GM21576 (cell line): ENCODE measurements at regions not wholly inside any gene's neighbourhood (a gene's known extent, or its start where the extent isn't known, plus 50 kb on each side); places are given as distances from the start of the nearest gene placed in this dataset.
A peak's percentile ranks its signal among the peaks of the same experiment; 100 is the strongest.

ENCODE experiments used
- ATAC-seq: cut with Tn5 transposase; IDR thresholded peaks from one replicate; pipeline ENCODE4 v1.9.1; 2021; ENCODE audit warnings: mild to moderate bottlenecking, moderate library complexity; ENCODE audit not compliant: unreplicated experiment

DNA sequence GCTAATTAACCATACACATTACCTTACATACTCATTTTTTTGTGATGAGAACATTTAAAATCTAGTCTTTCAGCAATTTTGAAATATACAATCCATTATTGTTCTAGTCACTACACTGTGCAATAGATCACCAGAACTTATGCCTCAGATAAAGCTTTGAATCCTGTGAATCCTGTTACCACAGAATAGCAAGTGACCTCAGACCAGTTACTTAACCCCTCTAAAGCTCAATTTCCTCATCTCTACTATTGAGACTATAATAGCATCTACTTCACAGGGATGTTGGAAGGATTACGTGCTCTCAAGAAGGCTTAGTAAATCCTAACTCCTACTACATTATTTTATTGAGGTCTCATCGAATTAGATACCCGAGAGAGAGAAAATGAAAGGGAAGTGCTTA is 60.2 kb upstream of the PIP5K1B start:
- ATAC-seq: no peak

DNA sequence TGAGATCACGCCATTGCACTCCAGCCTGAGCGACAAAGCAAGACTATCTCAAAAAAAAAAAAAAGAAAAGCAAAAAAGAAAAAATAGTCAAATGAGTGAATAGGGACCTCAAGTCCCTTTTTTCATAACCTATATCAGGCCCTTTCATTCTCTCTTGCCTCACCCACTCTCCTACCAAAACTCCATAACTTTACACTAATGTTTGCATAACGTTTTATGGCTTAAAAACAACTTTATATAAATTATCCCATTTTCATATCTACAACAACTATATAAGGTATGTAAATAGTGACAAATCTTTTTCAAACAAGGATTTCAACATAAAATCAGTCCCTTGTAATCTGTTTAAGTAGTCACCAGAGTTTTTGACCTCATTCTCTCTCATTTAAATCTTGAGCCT is 56.9 kb upstream of the PIP5K1B start:
- ATAC-seq: no peak

DNA sequence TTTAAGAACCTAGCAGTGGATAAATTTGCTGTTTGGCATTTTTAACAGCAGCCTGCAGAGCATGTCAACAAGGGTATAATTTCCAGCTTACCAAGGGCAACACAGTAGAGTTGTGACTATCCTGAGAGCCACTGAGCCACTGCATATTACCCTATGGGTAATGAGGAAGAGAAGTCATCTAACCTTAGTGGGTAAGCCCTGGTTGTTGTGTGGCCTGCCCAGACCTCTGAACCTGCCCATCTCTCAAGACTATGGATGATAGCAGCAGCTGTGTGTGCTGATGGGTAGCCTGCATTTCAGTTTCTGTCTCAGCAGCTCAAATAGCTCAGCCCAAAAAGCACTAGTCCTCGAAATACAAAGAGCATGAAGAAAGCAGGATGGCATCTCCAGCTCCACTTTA is 56.1 kb upstream of the PIP5K1B start:
- no peak for ATAC-seq

DNA sequence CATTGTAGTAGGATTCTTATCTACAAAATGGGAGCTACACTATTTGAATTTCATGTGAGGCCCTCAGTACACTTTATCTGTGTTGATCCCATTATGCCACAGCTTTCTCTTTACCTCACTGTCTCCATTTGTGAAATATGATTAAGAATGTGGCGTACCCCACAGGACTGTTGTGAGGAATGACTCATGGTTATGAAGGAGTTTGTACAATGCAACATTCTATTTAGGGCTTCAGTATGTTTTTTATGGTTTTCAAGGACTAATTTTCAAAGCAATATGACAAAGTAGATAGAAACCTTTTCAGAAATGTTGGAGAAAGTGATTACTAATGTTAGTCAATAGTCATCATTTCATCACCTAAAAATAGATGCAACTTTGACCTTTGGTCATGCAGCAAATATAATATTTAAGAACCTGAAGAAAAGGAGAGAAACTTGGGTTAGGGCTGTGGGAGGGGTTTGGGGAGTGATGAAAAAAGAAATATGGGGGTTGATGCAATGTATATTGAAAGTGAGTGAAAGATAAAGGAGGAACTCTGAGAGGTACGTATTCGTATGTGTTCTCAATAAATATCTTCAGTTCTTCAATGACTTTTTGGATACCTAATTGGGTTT is 53.7 kb upstream of the PIP5K1B start:
- no peak for ATAC-seq

DNA sequence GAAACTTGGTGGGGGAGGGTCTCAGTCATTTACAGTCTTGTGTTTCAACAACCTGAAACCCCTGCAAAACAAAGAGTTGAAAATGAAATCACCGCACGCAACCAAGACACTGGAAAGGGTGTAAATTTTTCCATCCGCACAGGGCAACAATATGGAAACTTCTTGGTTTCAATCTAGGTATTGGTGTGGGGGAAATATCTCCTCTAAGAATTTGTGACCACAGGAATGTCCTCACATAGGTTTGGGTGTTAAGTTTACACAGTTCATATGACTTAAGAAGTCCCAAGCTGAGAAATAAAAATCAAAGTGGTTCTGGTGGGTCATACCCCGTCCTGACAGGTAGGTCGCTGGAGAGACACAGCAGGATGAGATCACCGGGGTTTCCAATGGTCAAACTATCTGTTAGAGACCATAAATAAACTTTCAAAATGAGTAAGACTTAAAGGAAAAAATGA is 51.9 kb upstream of the PIP5K1B start:
- peak; percentile 74 for ATAC-seq

DNA sequence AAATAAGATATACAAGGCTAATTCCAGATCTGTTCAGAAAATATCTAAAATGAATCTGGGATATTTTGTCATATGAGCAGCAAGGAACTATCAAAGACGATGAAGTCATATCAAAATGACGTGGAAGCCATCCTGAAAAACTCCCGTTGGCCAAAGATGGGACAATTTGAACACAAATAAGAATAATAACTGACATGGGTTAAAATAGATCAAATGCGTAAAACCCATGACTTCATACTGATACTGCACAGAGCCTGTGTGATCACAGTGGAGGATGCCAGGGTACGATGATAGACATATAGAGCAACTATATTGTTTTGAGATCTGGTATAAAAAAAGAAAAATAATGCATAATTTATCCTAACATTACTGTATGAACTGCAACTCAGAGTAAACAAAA is 51.0 kb upstream of the PIP5K1B start:
- ATAC-seq: no peak
